K562 (cell line): ENCODE measurements at regions not wholly inside any gene's neighbourhood (a gene's known extent, or its start where the extent isn't known, plus 50 kb on each side); places are given as distances from the start of the nearest gene placed in this dataset.
"Not testable (repeated sequence)": the region's sequence is repeated elsewhere in the genome, so short reads cannot be mapped to it uniquely, and the experiment has no call there.

Experiments
- ILK ChIP-seq: fragments of 450-650 bp; IDR thresholded peaks from 2 replicates; pipeline ENCODE4 v1.6.1; 2016; ENCODE audit warnings: missing genetic modification characterization, low read depth, mild to moderate bottlenecking, missing compliant biosample characterization, moderate library complexity, borderline replicate concordance
- MYC ChIP-seq, 2 experiments: fragments of 250-450 bp in 1 of 2; sonication (Bioruptor Pico) in 1 of 2; IDR thresholded peaks; 2 replicates each; pipeline versions ENCODE4 v1.5.1 to v1.6.1; 2012 to 2021; ENCODE audit warnings: low read depth in 2 of 2, borderline replicate concordance in 1 of 2, improper control_type of control experiment in 1 of 2, low read length in 1 of 2, mild to moderate bottlenecking in 1 of 2, moderate library complexity in 1 of 2
- PTRF ChIP-seq: fragments of 450-650 bp; IDR thresholded peaks from 2 replicates; pipeline ENCODE4 v1.6.1; 2016; ENCODE audit warnings: mild to moderate bottlenecking, missing genetic modification characterization, missing compliant biosample characterization
- SMAD4 ChIP-seq: fragments of 250-450 bp; sonication (Bioruptor Pico); conservative IDR thresholded peaks from 2 replicates; pipeline ENCODE4 v1.8.0; 2021; ENCODE audit warnings: inconsistent platforms, mild to moderate bottlenecking, moderate library complexity
- ZNF239 ChIP-seq: fragments of 250-450 bp; sonication (Bioruptor Pico); IDR thresholded peaks from 2 replicates; pipeline ENCODE4 v1.4.0; 2020; ENCODE audit warnings: mild to moderate bottlenecking
- ZNF76 ChIP-seq: fragments of 250-450 bp; sonication (Bioruptor Pico); IDR thresholded peaks from 2 replicates; pipeline ENCODE4 v1.4.0; 2020; ENCODE audit warnings: mild to moderate bottlenecking, moderate library complexity, borderline replicate concordance
- TF ChIP-seq, protein P1 (sequence below): fragments of 450-650 bp; IDR thresholded peaks from 2 replicates; pipeline ENCODE4 v1.6.1; 2017; ENCODE audit warnings: antibody characterized with exemption, mild to moderate bottlenecking
- TF ChIP-seq, protein P2 (sequence below): fragments of 450-650 bp; formaldehyde crosslinking; IDR thresholded peaks from 2 replicates; pipeline ENCODE4 v1.4.0; 2022; ENCODE audit warnings: missing genetic modification characterization
- TF ChIP-seq, protein P3 (sequence below), 2 experiments: fragments of 450-650 bp; formaldehyde crosslinking in 1 of 2; IDR thresholded peaks; 2 replicates each; pipeline versions ENCODE4 v1.4.0 to v1.6.1; 2014 to 2020; ENCODE audit warnings: mild to moderate bottlenecking in 2 of 2, borderline replicate concordance in 1 of 2, low read depth in 1 of 2

DNA sequence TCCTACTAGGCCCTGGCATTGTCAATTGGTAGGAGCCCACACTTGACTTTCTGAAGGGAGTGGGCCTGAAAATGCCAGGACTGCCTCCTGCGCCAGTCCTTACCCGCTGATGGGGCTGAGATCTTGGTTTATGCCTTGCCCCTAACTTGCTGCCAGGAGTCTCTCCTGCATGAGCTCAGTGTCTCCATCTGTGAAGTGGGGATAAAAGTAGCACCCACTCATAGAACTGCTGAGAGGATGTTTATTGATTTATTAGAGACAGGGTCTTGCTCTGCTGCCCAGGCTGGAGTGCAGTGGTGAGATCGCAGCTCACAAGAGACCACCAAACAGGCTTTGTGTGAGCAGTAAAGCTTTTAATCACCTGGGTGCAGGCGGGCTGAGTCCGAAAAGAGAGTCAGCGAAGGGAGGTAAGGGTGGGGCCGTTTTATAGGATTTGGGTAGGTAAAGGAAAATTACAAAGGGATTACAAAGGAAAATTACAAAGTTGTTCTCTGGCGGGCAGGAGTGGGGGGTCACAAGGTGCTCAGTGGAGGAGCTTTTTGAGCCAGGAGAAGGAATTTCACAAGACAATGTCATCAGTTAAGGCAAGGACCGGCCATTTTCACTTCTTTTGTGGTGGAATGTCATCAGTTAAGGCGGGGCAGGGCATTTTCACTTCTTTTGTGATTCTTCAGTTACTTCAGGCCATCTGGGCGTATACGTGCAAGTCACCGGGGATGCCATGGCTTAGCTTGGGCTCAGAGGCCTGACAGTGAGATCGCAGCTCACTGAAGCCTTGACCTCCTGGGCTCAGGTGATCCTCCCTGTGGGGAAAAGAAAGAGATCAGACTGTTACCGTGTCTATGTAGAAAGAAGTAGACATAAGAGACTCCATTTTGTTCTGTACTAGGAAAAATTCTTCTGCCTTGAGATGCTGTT, 93.7 kb downstream of the LSM3 start (continued):
- TF ChIP-seq, protein P1, sequence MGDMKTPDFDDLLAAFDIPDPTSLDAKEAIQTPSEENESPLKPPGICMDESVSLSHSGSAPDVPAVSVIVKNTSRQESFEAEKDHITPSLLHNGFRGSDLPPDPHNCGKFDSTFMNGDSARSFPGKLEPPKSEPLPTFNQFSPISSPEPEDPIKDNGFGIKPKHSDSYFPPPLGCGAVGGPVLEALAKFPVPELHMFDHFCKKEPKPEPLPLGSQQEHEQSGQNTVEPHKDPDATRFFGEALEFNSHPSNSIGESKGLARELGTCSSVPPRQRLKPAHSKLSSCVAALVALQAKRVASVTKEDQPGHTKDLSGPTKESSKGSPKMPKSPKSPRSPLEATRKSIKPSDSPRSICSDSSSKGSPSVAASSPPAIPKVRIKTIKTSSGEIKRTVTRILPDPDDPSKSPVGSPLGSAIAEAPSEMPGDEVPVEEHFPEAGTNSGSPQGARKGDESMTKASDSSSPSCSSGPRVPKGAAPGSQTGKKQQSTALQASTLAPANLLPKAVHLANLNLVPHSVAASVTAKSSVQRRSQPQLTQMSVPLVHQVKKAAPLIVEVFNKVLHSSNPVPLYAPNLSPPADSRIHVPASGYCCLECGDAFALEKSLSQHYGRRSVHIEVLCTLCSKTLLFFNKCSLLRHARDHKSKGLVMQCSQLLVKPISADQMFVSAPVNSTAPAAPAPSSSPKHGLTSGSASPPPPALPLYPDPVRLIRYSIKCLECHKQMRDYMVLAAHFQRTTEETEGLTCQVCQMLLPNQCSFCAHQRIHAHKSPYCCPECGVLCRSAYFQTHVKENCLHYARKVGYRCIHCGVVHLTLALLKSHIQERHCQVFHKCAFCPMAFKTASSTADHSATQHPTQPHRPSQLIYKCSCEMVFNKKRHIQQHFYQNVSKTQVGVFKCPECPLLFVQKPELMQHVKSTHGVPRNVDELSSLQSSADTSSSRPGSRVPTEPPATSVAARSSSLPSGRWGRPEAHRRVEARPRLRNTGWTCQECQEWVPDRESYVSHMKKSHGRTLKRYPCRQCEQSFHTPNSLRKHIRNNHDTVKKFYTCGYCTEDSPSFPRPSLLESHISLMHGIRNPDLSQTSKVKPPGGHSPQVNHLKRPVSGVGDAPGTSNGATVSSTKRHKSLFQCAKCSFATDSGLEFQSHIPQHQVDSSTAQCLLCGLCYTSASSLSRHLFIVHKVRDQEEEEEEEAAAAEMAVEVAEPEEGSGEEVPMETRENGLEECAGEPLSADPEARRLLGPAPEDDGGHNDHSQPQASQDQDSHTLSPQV: peak; percentile 99
- TF ChIP-seq, protein P2, sequence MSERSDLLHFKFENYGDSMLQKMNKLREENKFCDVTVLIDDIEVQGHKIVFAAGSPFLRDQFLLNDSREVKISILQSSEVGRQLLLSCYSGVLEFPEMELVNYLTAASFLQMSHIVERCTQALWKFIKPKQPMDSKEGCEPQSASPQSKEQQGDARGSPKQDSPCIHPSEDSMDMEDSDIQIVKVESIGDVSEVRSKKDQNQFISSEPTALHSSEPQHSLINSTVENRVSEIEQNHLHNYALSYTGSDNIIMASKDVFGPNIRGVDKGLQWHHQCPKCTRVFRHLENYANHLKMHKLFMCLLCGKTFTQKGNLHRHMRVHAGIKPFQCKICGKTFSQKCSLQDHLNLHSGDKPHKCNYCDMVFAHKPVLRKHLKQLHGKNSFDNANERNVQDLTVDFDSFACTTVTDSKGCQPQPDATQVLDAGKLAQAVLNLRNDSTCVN (CRISPR knock-in tag): 0 out of 2 replicates have a peak, but pooled peaks have one; percentile 31
- TF ChIP-seq ILK (peak; percentile 75), MYC (CRISPR knock-in tag; IDR thresholded peaks at IDR 0.05; ENCODE audit: borderline replicate concordance, low read depth) (peak; percentile 72; the same call in 1 of the 2 replicates), SMAD4 (CRISPR knock-in tag) (peak; percentile 98), PTRF (peak; percentile 94), ZNF76 (CRISPR knock-in tag) (peak; percentile 91), ZNF239 (CRISPR knock-in tag) (peak; percentile 75)
- not testable (repeated sequence) for TF ChIP-seq MYC (IDR thresholded peaks at IDR 0.05; ENCODE audit: low read depth, low read length)
- TF ChIP-seq, protein P3, sequence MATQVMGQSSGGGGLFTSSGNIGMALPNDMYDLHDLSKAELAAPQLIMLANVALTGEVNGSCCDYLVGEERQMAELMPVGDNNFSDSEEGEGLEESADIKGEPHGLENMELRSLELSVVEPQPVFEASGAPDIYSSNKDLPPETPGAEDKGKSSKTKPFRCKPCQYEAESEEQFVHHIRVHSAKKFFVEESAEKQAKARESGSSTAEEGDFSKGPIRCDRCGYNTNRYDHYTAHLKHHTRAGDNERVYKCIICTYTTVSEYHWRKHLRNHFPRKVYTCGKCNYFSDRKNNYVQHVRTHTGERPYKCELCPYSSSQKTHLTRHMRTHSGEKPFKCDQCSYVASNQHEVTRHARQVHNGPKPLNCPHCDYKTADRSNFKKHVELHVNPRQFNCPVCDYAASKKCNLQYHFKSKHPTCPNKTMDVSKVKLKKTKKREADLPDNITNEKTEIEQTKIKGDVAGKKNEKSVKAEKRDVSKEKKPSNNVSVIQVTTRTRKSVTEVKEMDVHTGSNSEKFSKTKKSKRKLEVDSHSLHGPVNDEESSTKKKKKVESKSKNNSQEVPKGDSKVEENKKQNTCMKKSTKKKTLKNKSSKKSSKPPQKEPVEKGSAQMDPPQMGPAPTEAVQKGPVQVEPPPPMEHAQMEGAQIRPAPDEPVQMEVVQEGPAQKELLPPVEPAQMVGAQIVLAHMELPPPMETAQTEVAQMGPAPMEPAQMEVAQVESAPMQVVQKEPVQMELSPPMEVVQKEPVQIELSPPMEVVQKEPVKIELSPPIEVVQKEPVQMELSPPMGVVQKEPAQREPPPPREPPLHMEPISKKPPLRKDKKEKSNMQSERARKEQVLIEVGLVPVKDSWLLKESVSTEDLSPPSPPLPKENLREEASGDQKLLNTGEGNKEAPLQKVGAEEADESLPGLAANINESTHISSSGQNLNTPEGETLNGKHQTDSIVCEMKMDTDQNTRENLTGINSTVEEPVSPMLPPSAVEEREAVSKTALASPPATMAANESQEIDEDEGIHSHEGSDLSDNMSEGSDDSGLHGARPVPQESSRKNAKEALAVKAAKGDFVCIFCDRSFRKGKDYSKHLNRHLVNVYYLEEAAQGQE (IDR thresholded peaks at IDR 0.05; ENCODE audit: borderline replicate concordance): not testable (repeated sequence)
- TF ChIP-seq, protein P3 (CRISPR knock-in tag; IDR thresholded peaks at IDR 0.05; ENCODE audit: low read depth): 0 out of 2 replicates have a peak, but pooled peaks have one; percentile 26
